Astrocyte (in vitro differentiated cells and primary cell): ENCODE measurements at regions not wholly inside any gene's neighbourhood (a gene's known extent, or its start where the extent isn't known, plus 50 kb on each side); places are given as distances from the start of the nearest gene placed in this dataset.
"Not testable (repeated sequence)": the region's sequence is repeated elsewhere in the genome, so short reads cannot be mapped to it uniquely, and the experiment has no call there.

Experiments
- DNase-seq: peaks from one replicate; pipeline ENCODE4 v3.0.0-alpha.2; 2010; ENCODE audit warnings: low read depth
- FAIRE-seq: peaks from 2 replicates; lab custom pipeline; 2011; peaks lifted over from hg19 to GRCh38; lab: Jason Lieb, UNC
- H2AFZ ChIP-seq: 2 replicates; pipeline ENCODE4 v1.6.0; 2012; ENCODE audit warnings: low read depth, low read length, inconsistent platforms
- H3K27ac ChIP-seq: 2 replicates; pipeline ENCODE4 v1.5.1; 2011; ENCODE audit warnings: low read depth, low read length, inconsistent platforms
- H3K27me3 ChIP-seq: 2 replicates; pipeline ENCODE4 v1.6.0; 2011; ENCODE audit warnings: low read length, inconsistent platforms; ENCODE audit not compliant: insufficient read depth
- H3K36me3 ChIP-seq: 2 replicates; pipeline ENCODE4 v1.5.1; 2011; ENCODE audit warnings: low read length, inconsistent platforms; ENCODE audit not compliant: insufficient read depth
- H3K4me1 ChIP-seq: 2 replicates; pipeline ENCODE4 v1.5.1; 2011; ENCODE audit warnings: low read length, inconsistent platforms; ENCODE audit not compliant: insufficient read depth
- H3K4me2 ChIP-seq: 2 replicates; pipeline ENCODE4 v1.6.0; 2012; ENCODE audit warnings: low read length, inconsistent platforms
- H3K4me3 ChIP-seq: 2 replicates; pipeline ENCODE4 v1.5.1; 2011; ENCODE audit warnings: low read depth, mild to moderate bottlenecking, low read length, inconsistent platforms; ENCODE audit not compliant: insufficient read depth
- H3K79me2 ChIP-seq: 2 replicates; pipeline ENCODE4 v1.6.0; 2012; ENCODE audit warnings: mild to moderate bottlenecking, low read length, inconsistent platforms; ENCODE audit not compliant: insufficient read depth
- H3K9ac ChIP-seq: 2 replicates; pipeline ENCODE4 v1.6.0; 2012; ENCODE audit warnings: mild to moderate bottlenecking, low read length, inconsistent platforms
- H3K9me3 ChIP-seq: 2 replicates; pipeline ENCODE4 v1.5.1; 2012; ENCODE audit warnings: low read depth, mild to moderate bottlenecking, low read length, inconsistent platforms; ENCODE audit not compliant: insufficient read depth
- H4K20me1 ChIP-seq: 2 replicates; pipeline ENCODE4 v1.6.0; 2012; ENCODE audit warnings: low read length, inconsistent platforms; ENCODE audit not compliant: insufficient read depth
- H3K27ac Mint-ChIP-seq: one replicate; pipeline ENCODE4 v1.8.0; 2021; ENCODE audit warnings: mild to moderate bottlenecking, mixed read lengths; ENCODE audit not compliant: unreplicated experiment
- H3K27me3 Mint-ChIP-seq: one replicate; pipeline ENCODE4 v1.8.0; 2021; ENCODE audit warnings: low read depth, mixed read lengths; ENCODE audit not compliant: unreplicated experiment
- H3K36me3 Mint-ChIP-seq: one replicate; pipeline ENCODE4 v1.8.0; 2021; ENCODE audit warnings: low read depth, mixed read lengths; ENCODE audit not compliant: unreplicated experiment
- H3K4me1 Mint-ChIP-seq: one replicate; pipeline ENCODE4 v1.8.0; 2021; ENCODE audit warnings: low read depth, mixed read lengths; ENCODE audit not compliant: unreplicated experiment
- H3K4me3 Mint-ChIP-seq: one replicate; pipeline ENCODE4 v1.8.0; 2021; ENCODE audit warnings: mild to moderate bottlenecking, moderate library complexity, mixed read lengths; ENCODE audit not compliant: unreplicated experiment
- H3K9me3 Mint-ChIP-seq: one replicate; pipeline ENCODE4 v1.8.0; 2021; ENCODE audit warnings: mild to moderate bottlenecking, mixed read lengths; ENCODE audit not compliant: unreplicated experiment
- CTCF ChIP-seq: IDR thresholded peaks from 2 replicates; pipeline ENCODE4 v1.5.1; 2011; ENCODE audit warnings: low read depth, mild to moderate bottlenecking, inconsistent platforms, low read length, moderate library complexity; ENCODE audit not compliant: insufficient read depth
- EZH2 ChIP-seq: IDR thresholded peaks from 2 replicates; pipeline ENCODE4 v1.6.1; 2012; ENCODE audit warnings: mild to moderate bottlenecking, low read length, inconsistent platforms; ENCODE audit not compliant: insufficient read depth

- FAIRE-seq: no peak
- peaks cover 9% of the 10 kb centered on the region for H3K4me1 Mint-ChIP-seq
- H3K27me3 ChIP-seq: no peaks in the 10 kb centered on the region
These were observed 204.6 kb downstream of the TRIB2 start for GRCh38 chr2:12921321-12921720.

GRCh38 chr2:12923907-12924610, 207.3 kb downstream of the TRIB2 start:
- Mint-ChIP-seq H3K36me3 (no peaks in the 10 kb centered on the region), H3K27ac (no peak overlapping the region)

More at GRCh38 chr2:12921321-12921720, 204.6 kb downstream of the TRIB2 start:
- H3K36me3 ChIP-seq: no peaks in the 10 kb centered on the region
- Mint-ChIP-seq H3K27ac (no peak overlapping the region), H3K36me3 (no peaks in the 10 kb centered on the region), H3K4me3 (no peak overlapping the region), H3K27me3 (no peaks in the 10 kb centered on the region), H3K9me3 (no peaks in the 10 kb centered on the region)
- no peaks in the 10 kb centered on the region for H3K9me3 ChIP-seq
- H3K4me1 ChIP-seq: peaks cover 6% of the 10 kb centered on the region
- H4K20me1 ChIP-seq: no peaks in the 10 kb centered on the region
- H3K4me3 ChIP-seq: no peak overlapping the region
- H2AFZ ChIP-seq: no peak overlapping the region
- H3K9ac ChIP-seq: no peak overlapping the region
- H3K27ac ChIP-seq: no peak overlapping the region
- no peak for DNase-seq
- TF ChIP-seq CTCF: no peak
- TF ChIP-seq EZH2: no peak
- H3K4me2 ChIP-seq: no peak overlapping the region
- H3K79me2 ChIP-seq: no peaks in the 10 kb centered on the region

DNA sequence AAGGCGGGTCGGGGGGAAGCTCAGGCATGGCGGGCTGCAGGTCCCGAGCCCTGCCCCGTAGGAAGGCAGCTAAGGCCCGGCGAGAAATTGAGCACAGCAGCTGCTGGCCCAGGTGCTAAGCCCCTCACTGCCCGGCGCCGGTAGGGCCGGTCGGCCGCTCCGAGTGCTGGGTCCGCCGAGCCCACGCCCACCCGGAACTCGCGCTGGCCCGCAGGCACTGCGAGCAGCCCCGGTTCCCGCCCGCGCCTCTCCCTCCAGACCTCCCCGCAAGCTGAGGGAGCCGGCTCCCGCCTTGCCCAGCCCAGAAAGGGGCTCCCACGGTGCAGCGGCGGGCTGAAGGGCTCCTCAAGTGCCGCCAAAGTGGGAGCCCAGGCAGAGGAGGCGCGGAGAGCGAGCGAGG, 209.9 kb downstream of the TRIB2 start:
- FAIRE-seq: not testable (repeated sequence)

More at GRCh38 chr2:12923907-12924610, 207.3 kb downstream of the TRIB2 start:
- Histone ChIP-seq H3K9me3 (no peaks in the 10 kb centered on the region), H3K4me3 (no peak overlapping the region), H3K27ac (no peak overlapping the region), H3K79me2 (no peaks in the 10 kb centered on the region), H3K36me3 (no peaks in the 10 kb centered on the region), H3K4me2 (no peak overlapping the region), H2AFZ (no peak overlapping the region), H4K20me1 (no peaks in the 10 kb centered on the region), H3K27me3 (no peaks in the 10 kb centered on the region), H3K4me1 (peaks cover 10% of the 10 kb centered on the region), H3K9ac (no peak overlapping the region)
- no peaks in the 10 kb centered on the region for H3K27me3 Mint-ChIP-seq
- H3K9me3 Mint-ChIP-seq: no peaks in the 10 kb centered on the region
- TF ChIP-seq EZH2 (no peak), CTCF (no peak)
- FAIRE-seq: no peak
- H3K4me3 Mint-ChIP-seq: no peak overlapping the region
- DNase-seq: peak; percentile 94
- H3K4me1 Mint-ChIP-seq: peaks cover 14% of the 10 kb centered on the region

More for the DNA sequence above, 209.9 kb downstream of the TRIB2 start:
- not testable (repeated sequence) for H3K9ac ChIP-seq, H4K20me1 ChIP-seq, H3K79me2 ChIP-seq, H3K4me3 ChIP-seq, DNase-seq, H3K36me3 ChIP-seq, H3K9me3 ChIP-seq, H3K36me3 Mint-ChIP-seq, H3K27ac ChIP-seq, H3K27ac Mint-ChIP-seq, H2AFZ ChIP-seq, H3K27me3 Mint-ChIP-seq, H3K4me2 ChIP-seq, H3K9me3 Mint-ChIP-seq, H3K27me3 ChIP-seq, H3K4me3 Mint-ChIP-seq
- peaks cover 10% of the 10 kb centered on the region for H3K4me1 ChIP-seq
- peaks cover 14% of the 10 kb centered on the region for H3K4me1 Mint-ChIP-seq
